ENCODE measurements at regions not wholly inside any gene's neighbourhood (a gene's known extent, or its start where the extent isn't known, plus 50 kb on each side); places are given as distances from the start of the nearest gene placed in this dataset.

DNA sequence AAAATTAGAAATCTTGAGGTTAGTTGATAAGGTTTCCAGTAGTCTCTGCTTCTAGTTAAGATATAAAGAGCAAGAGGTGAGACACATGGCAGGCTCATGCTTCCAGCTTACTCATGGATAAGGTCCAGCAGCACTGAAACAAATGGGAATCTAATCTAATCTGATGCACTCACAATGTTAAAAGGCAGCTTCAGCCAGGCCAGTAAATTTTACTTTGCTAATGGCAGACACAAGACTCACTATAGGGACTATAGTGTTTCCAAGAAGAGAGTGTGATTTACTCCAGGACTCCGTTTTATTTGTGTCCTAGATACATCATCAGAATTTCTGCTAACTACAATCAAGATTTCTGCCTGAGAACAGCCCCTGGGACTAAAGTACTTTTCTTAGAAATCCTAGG is 324.8 kb downstream of the SMOC2 start:
- intact Hi-C loops (cut with micrococcal nuclease): no loop called here
- Mint-ChIP-seq H3K36me3 (peaks cover 17% of the 10 kb centered on the region), H3K27me3 (ENCODE audit: low read depth in 2 of 2) (peaks cover 2 to 7% of the 10 kb centered on the region in 2 donors), H3K9me3 (peaks cover 0 to 2% of the 10 kb centered on the region in 2 donors), H3K4me1 (no peaks in the 10 kb centered on the region), H3K27ac (no peak overlapping the region), H3K4me3 (no peak overlapping the region)
- 0% methylated on average over 1 of the region's 1 CpG for WGBS (ENCODE audit: insufficient coverage)
- H3K9me3 ChIP-seq (ENCODE audit: control insufficient read depth, insufficient read depth, low read length): peaks cover 4% of the 10 kb centered on the region
- no peaks in the 10 kb centered on the region for H3K27me3 ChIP-seq (ENCODE audit: control insufficient read depth, insufficient read depth, low read length)
- no peak overlapping the region for H3K4me3 ChIP-seq (ENCODE audit: low read length)
- no peaks in the 10 kb centered on the region for H3K36me3 ChIP-seq (ENCODE audit: control insufficient read depth, insufficient read depth, low read length)
- ATAC-seq (no peak), DNase-seq (no peak)
- TF ChIP-seq, protein P1, sequence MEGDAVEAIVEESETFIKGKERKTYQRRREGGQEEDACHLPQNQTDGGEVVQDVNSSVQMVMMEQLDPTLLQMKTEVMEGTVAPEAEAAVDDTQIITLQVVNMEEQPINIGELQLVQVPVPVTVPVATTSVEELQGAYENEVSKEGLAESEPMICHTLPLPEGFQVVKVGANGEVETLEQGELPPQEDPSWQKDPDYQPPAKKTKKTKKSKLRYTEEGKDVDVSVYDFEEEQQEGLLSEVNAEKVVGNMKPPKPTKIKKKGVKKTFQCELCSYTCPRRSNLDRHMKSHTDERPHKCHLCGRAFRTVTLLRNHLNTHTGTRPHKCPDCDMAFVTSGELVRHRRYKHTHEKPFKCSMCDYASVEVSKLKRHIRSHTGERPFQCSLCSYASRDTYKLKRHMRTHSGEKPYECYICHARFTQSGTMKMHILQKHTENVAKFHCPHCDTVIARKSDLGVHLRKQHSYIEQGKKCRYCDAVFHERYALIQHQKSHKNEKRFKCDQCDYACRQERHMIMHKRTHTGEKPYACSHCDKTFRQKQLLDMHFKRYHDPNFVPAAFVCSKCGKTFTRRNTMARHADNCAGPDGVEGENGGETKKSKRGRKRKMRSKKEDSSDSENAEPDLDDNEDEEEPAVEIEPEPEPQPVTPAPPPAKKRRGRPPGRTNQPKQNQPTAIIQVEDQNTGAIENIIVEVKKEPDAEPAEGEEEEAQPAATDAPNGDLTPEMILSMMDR (IDR thresholded peaks at IDR 0.05): no peak
- no peak overlapping the region for H3K27ac ChIP-seq (ENCODE audit: low read length)
- no peaks in the 10 kb centered on the region for H3K4me1 ChIP-seq (ENCODE audit: control insufficient read depth, insufficient read depth, low read length)

DNA sequence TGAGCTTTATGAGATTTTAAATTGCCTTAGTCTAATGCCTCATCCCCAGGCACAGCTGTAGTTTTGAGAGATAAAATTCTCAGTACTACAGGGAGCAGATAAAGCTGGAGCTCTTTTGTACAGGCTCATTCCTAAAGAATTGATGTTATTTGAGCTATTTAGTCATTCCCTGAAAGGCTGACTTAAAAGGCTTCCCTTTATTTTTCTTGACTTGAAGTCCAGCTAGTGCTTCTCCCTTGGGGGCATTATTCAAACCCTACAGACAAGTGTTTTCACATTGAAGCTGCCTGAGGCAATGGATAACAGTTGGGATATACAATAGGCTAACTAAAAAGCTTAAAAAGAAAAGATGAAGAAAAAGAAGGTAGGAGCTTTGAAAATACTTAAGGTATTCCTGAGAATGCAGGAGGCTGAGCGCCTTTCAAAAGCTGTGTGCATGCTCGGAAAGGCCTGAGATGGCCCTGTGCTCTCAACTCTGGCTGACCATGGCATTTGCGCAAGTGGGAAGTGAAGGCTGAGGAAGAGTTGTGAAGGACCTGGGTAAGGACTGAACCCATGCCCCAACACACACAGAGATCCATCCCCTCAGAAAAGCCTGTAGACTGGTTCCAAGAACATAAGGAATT is 315.1 kb downstream of the SMOC2 start:
- ATAC-seq (no peak), DNase-seq (no peak)
- 92% methylated on average over 3 of the region's 3 CpGs for WGBS (ENCODE audit: insufficient coverage)
- H3K36me3 ChIP-seq (ENCODE audit: control insufficient read depth, insufficient read depth, low read length): no peaks in the 10 kb centered on the region
- TF ChIP-seq, protein P1 (IDR thresholded peaks at IDR 0.05): no peak
- H3K27ac ChIP-seq (ENCODE audit: low read length): no peak overlapping the region
- H3K27me3 ChIP-seq (ENCODE audit: control insufficient read depth, insufficient read depth, low read length): no peaks in the 10 kb centered on the region
- intact Hi-C loops (cut with micrococcal nuclease): no loop called here
- peaks cover 0 to 9% of the 10 kb centered on the region in 2 donors for H3K4me1 Mint-ChIP-seq
- no peak overlapping the region for H3K27ac Mint-ChIP-seq
- H3K9me3 ChIP-seq (ENCODE audit: control insufficient read depth, insufficient read depth, low read length): no peaks in the 10 kb centered on the region
- H3K4me1 ChIP-seq (ENCODE audit: control insufficient read depth, insufficient read depth, low read length): no peaks in the 10 kb centered on the region
- no peak overlapping the region for H3K4me3 Mint-ChIP-seq
- no peak overlapping the region for H3K4me3 ChIP-seq (ENCODE audit: low read length)
- no peaks in the 10 kb centered on the region for H3K9me3 Mint-ChIP-seq
- no peaks in the 10 kb centered on the region for H3K36me3 Mint-ChIP-seq
- peaks cover 6 to 11% of the 10 kb centered on the region in 2 donors for H3K27me3 Mint-ChIP-seq (ENCODE audit: low read depth in 2 of 2)

DNA sequence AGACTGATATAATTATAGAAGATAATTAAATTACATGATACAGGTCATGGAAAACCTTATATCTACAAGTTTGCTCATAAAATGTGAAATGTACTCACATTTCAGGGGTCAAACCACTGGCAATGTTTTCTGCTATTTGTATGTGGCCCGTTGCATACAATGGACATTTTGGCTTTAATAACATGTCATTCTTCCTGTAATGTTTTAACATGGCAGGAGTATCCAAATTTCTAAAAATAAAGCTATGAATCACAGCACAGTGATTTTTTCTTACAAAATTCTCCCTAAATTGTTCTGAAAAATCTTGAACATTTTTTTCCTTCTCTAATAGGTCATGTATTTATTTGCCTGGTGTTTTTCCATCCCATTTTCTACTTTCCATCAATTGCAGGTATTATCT is 305.7 kb downstream of the SMOC2 start:
- H3K4me1 Mint-ChIP-seq: no peaks in the 10 kb centered on the region
- peaks cover 8 to 14% of the 10 kb centered on the region in 2 donors for H3K27me3 Mint-ChIP-seq (ENCODE audit: low read depth in 2 of 2)
- H3K9me3 ChIP-seq (ENCODE audit: control insufficient read depth, insufficient read depth, low read length): no peaks in the 10 kb centered on the region
- TF ChIP-seq, protein P1 (IDR thresholded peaks at IDR 0.05): no peak
- no peaks in the 10 kb centered on the region for H3K36me3 ChIP-seq (ENCODE audit: control insufficient read depth, insufficient read depth, low read length)
- WGBS (ENCODE audit: insufficient coverage): 100% methylated on average over 1 of the region's 1 CpG
- H3K36me3 Mint-ChIP-seq: peaks cover 6% of the 10 kb centered on the region
- H3K27ac Mint-ChIP-seq: no peak overlapping the region
- ATAC-seq (no peak), DNase-seq (no peak)
- intact Hi-C loops (cut with micrococcal nuclease): no loop called here
- H3K4me3 Mint-ChIP-seq: no peak overlapping the region
- H3K27me3 ChIP-seq (ENCODE audit: control insufficient read depth, insufficient read depth, low read length): no peaks in the 10 kb centered on the region
- H3K9me3 Mint-ChIP-seq: no peaks in the 10 kb centered on the region
- H3K4me3 ChIP-seq (ENCODE audit: low read length): no peak overlapping the region
- H3K4me1 ChIP-seq (ENCODE audit: control insufficient read depth, insufficient read depth, low read length): no peaks in the 10 kb centered on the region
- H3K27ac ChIP-seq (ENCODE audit: low read length): no peak overlapping the region

DNA sequence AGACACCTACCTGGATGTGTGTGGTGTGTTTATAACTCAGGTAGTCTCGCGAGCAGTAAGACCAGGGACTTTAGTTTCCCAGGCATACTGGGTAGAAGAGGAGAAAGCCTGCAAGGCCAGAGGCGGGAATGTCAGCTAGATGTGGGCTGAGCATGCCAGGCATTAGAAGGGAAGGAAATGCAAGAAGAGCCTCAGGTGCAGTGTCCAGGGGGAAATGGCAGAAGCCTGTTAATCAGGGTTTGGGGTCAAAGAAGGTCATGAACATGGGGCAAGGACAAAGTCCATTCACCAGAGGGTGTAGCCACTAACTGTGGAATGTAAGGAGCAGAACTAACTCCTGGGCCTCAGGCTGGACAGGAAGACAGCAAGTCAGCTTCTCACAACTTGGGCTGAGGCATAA is 305.0 kb downstream of the SMOC2 start:
- DNase-seq: no peak
- H3K27ac ChIP-seq (ENCODE audit: low read length): no peak overlapping the region
- Mint-ChIP-seq H3K36me3 (peaks cover 6% of the 10 kb centered on the region), H3K4me3 (no peak overlapping the region), H3K27ac (no peak overlapping the region), H3K4me1 (no peaks in the 10 kb centered on the region), H3K27me3 (ENCODE audit: low read depth in 2 of 2) (peaks cover 4 to 7% of the 10 kb centered on the region in 2 donors), H3K9me3 (no peaks in the 10 kb centered on the region)
- no peaks in the 10 kb centered on the region for H3K4me1 ChIP-seq (ENCODE audit: control insufficient read depth, insufficient read depth, low read length)
- no peaks in the 10 kb centered on the region for H3K9me3 ChIP-seq (ENCODE audit: control insufficient read depth, insufficient read depth, low read length)
- H3K4me3 ChIP-seq (ENCODE audit: low read length): no peak overlapping the region
- WGBS (ENCODE audit: insufficient coverage): 92% methylated on average over 3 of the region's 3 CpGs
- TF ChIP-seq, protein P1 (IDR thresholded peaks at IDR 0.05): no peak
- no peaks in the 10 kb centered on the region for H3K27me3 ChIP-seq (ENCODE audit: control insufficient read depth, insufficient read depth, low read length)
- no peaks in the 10 kb centered on the region for H3K36me3 ChIP-seq (ENCODE audit: control insufficient read depth, insufficient read depth, low read length)
- no peak for ATAC-seq
- intact Hi-C loops (cut with micrococcal nuclease): no loop called here

All from natural killer cell (primary cell).